Right lobe of liver (tissue), 4 donors: ENCODE measurements at regions not wholly inside any gene's neighbourhood (a gene's known extent, or its start where the extent isn't known, plus 50 kb on each side); places are given as distances from the start of the nearest gene placed in this dataset.

Experiments used
- POLR2A ChIP-seq: fragments of 450-650 bp; IDR thresholded peaks from one replicate; pipeline ENCODE4 v1.6.1; 2017; ENCODE audit warnings: antibody characterized with exemption, mild to moderate bottlenecking
- TF ChIP-seq, protein P1 (sequence below), 4 donors: fragments of 200-600 bp in 3 of 4; fragments of 450-650 bp in 1 of 4; IDR thresholded peaks; one replicate each; pipeline versions ENCODE4 v1.5.1 to v1.8.0; 2016 to 2022; ENCODE audit warnings: antibody characterized with exemption in 4 of 4, mild to moderate bottlenecking in 2 of 4
- donor health status: DM: no; HTN: no; CAD: no.
- donor health status: DM: no; HTN: no; CAD: no.
- donor health status: DM: no; HTN: yes; CAD: no.

DNA sequence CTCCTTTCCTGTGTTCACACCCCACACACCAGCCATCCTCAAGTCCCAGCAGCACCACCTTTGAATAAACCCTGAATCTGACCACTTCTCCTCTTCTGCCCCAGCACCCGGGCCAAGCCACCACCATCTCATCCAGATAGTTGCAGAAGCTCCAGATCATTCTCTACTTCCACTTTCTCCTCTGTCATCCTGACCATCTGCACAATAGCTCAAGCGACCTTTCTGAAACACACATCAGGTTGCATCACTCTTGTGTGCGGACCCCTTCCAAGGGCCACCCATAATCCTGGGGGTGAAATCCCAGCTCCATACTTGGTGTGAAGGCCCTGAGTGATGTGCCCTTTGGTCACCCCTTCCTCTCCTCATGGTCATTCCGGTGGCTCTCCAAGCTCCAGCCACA is 187.4 kb upstream of the GALNT17 start:
- TF ChIP-seq POLR2A: no peak
- TF ChIP-seq, protein P1, sequence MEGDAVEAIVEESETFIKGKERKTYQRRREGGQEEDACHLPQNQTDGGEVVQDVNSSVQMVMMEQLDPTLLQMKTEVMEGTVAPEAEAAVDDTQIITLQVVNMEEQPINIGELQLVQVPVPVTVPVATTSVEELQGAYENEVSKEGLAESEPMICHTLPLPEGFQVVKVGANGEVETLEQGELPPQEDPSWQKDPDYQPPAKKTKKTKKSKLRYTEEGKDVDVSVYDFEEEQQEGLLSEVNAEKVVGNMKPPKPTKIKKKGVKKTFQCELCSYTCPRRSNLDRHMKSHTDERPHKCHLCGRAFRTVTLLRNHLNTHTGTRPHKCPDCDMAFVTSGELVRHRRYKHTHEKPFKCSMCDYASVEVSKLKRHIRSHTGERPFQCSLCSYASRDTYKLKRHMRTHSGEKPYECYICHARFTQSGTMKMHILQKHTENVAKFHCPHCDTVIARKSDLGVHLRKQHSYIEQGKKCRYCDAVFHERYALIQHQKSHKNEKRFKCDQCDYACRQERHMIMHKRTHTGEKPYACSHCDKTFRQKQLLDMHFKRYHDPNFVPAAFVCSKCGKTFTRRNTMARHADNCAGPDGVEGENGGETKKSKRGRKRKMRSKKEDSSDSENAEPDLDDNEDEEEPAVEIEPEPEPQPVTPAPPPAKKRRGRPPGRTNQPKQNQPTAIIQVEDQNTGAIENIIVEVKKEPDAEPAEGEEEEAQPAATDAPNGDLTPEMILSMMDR (IDR thresholded peaks at IDR 0.05): no peak
